SK-N-DZ (cell line): ENCODE measurements at regions not wholly inside any gene's neighbourhood (a gene's known extent, or its start where the extent isn't known, plus 50 kb on each side); places are given as distances from the start of the nearest gene placed in this dataset.
"Not testable (repeated sequence)": the region's sequence is repeated elsewhere in the genome, so short reads cannot be mapped to it uniquely, and the experiment has no call there.

Source experiments
- DNase-seq: peaks from one replicate; pipeline ENCODE4 v3.0.0-alpha.2; 2015; ENCODE audit warnings: low spot score

GRCh38 chr13:44814161-44814560 is 175.1 kb downstream of the NUFIP1 start:
- no peak for DNase-seq

DNA sequence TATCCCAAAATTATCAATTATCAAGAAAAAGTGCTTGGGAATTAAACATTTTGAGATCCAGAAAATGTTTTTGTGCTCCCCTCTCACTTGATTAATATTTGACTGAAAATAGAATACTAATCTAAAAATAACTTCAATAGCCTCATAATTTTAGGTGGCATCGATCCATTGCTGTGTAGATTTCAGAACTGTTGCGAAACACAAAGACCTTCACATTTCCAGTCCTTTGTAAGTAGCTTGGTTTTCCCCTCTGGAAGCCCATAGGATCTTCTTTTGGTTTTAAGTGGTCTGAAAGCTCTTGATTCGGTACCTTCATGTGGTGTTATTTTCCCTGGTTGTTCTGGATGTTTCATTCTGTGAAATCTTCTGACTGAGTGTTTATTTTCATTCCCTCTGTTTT is 176.5 kb downstream of the NUFIP1 start:
- no peak for DNase-seq

DNA sequence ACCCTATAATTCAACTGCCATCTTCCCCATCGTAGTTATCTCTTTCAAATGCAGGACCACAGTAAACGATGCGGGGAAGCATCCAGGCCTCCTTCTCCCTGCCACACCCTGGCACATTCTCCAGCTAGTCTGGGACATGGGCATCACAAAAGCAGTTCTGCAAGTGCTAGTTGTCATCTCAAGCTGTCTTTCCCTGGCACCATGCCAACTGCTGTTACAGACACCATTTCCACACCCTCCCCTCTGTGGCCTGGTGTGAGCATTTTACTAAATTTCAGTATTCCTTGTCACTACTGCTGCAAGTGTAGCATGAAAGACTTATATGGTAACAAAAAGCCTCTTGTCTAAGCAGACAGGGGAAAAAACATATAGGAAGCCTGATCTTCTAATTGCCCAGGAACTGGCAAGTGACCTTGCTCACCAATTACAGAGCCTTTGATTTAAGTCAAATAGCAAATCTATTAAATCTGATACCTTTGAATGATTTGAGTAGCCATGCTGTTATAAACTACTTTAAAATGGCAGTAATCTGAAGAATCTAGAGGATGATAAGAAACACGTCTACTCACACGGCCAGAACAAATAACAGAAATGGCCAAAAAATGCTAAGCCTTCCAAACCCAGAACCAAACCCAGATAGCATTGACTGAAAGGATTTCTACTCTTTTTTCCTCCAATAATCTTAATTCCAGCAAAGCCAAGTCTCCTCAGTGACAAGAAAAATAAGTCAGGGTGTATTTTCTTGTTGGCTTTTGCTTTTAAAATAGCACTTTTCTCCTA is 179.0 kb downstream of the NUFIP1 start:
- DNase-seq = no peak

- no peak for DNase-seq
Observed at GRCh38 chr13:44809190-44809589, 180.1 kb downstream of the NUFIP1 start.

GRCh38 chr13:44808185-44808584 is 181.1 kb downstream of the NUFIP1 start:
- DNase-seq = no peak

GRCh38 chr13:44807449-44808034 is 181.7 kb downstream of the NUFIP1 start:
- DNase-seq = no peak

DNA sequence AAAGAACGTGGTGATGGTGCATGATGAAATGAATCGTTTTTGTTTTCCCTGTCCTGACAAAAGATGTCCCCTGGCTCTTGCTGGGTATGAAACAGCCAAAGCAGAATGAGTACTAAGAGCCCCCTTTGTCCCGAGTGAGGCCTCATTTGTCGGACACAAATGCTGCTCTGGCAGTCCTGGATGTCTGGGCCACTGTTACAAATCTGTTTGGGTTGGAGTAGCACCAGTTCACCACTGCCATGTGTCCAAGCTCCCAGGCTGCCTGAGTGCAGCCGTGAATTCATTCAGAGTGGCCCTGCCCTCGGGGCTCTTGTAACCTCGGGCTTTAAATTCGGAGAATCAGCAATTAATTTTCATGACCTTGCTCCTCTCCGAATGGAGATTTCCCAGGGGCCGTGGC is 182.4 kb downstream of the NUFIP1 start:
- no peak for DNase-seq

DNA sequence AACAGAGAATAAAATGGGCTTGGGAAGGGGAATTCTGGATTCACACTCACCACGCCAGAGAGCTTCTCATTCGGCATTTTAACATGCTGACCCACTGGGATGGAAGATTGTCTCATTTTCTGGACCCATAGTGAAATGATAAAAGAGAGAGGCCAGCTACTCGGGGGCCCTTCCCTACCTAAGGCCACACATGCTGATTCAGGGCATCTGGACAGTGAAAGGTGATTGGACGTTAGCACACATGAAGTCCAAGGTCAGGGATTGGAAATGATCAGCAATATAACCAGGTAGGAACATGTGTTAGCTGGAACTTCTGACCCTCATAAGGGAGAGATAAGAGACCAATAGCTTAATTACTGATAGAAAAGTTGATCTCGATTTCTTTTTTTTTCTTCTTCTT is 183.7 kb downstream of the NUFIP1 start:
- DNase-seq = no peak

- DNase-seq = no peak
Observed at GRCh38 chr13:44803390-44803789, 185.9 kb downstream of the NUFIP1 start.

DNA sequence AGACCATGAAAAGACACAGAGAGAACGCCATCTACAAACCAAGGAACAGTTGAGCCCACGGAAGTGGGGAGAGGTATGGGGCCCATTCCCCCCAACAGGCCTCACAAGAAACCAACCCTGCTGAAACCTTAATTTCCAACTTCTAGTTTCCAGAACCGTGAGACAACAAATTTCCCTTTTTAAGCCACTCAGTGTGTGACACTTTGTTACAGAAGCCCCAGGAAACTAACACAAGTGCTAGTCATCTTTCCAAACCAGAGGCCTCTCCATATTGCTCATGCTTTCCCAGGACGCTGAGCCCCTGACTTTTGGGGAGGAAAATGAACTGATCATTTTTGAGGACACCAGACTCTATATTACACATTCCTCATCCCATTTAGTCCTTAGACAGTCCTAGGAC is 186.8 kb downstream of the NUFIP1 start:
- DNase-seq = no peak

GRCh38 chr13:44801990-44802389 is 187.3 kb downstream of the NUFIP1 start:
- DNase-seq = no peak

DNA sequence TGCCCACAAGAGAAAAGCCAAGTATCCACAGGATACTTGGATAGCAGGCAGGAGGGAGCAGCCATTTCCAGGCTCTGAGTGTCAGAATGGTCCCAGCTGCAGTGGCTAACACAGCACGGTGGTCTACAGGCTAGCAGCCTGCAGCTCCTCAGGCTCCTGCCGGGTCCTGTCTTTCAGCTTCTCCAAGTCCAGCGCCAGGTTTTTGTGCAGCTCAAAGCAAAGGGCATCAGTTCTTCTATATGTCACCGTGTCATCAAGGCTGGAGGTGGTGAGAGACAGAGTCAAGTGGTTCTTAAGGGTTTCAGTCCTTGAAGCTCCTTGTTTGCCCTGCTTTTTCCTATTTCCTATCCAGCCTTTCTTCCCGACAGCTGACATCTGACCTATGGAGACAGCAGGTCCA is 188.6 kb downstream of the NUFIP1 start:
- DNase-seq = no peak

DNA sequence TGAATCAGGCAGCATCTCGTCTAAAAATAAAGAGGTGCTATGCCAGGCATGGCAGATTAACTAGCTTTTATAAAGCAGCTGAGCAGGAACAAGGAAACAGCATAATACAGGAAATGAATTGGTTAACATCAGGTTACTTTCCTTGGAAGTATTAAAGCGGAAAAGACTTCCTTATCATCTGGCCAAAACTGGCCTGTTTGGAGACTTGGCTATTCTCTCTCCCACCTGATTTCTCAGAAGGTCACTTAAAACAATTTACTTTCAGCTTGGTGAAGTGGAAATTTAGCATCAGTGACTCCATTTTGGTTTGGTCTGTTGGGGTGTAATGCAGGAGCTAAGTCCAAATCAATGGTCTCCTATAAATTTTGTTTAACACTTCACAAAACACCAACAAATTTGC is 191.6 kb downstream of the NUFIP1 start:
- no peak for DNase-seq

DNA sequence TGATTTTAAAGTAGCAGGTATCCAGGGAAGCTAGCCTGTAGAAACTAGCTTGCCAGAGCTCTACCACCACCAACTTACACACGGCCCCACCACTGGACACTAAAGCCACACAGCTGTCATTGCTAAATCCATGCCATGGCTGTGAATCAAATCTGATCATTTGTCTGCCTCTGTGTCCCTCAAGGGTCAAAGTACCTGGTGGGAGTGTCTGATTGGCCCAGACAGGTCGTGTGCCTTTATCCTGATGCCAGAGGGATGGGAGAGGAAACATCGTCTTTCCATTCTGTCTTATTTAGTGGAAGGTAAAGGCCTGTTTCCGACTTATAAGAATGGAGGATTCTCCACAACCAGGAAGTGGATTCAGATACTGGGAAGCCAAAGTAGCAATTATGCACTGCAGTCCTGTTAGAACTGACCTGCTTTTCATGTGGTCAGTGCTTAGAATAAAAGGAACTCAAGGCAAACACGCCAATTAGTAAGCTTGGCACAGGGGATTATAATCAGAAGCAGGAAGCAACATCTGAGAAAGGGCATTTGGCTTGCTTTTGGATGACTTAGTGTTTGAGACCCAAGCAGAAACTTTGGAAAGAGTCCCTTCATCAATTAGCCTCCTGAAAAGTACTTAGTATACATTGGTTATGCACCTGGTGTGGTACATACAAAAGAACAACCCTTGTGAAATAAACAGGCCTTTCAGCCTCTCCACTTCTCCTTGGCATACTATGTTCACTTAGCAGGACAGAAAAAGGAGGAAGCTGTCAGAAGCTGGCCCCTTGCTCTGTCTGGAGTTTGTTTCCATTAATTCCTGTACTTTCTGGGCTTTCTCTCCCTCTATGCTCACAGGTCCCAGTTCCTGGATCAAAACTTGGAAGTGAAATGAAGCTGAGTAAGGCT is 192.4 kb downstream of the NUFIP1 start:
- no peak for DNase-seq

GRCh38 chr13:44796039-44796438 is 193.2 kb downstream of the NUFIP1 start:
- DNase-seq = not testable (repeated sequence)

DNA sequence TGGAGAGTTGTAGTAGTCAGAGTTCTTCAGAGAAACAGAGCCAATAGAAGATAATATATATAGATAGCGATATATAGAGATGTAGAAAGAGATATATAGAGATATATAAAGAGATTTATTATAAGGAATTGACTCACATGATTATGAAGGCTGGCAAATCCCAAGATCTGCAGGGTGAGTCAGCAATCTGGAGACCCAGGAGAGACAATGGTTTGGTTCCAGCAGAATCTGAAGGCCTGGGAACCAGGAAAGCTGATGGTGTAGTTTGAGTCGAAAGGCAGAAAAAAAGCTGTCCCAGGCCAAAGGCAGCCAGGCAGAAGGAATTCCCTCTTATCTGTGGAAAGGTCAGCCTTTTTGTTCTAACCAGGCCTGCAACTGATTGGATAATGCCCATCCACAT is 194.1 kb downstream of the NUFIP1 start:
- no peak for DNase-seq

DNA sequence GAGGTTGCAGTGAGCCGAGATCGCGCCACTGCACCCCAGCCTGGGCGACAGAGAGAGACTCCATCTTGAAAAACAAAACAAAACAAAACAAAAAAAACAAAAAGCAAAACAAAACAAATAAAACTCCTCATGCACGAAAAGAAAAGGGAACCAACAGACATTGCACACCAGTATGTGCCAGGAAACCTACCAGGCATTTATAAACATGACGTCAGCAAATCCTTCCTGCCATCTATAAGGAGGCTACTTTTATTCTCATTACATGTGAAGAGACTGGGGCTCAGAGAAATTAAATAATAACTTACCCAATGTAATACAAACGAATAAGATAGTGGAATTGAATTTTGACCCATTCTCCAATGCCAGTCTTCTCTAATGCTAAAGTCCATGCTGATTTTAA is 197.2 kb downstream of the NUFIP1 start:
- no peak for DNase-seq

DNA sequence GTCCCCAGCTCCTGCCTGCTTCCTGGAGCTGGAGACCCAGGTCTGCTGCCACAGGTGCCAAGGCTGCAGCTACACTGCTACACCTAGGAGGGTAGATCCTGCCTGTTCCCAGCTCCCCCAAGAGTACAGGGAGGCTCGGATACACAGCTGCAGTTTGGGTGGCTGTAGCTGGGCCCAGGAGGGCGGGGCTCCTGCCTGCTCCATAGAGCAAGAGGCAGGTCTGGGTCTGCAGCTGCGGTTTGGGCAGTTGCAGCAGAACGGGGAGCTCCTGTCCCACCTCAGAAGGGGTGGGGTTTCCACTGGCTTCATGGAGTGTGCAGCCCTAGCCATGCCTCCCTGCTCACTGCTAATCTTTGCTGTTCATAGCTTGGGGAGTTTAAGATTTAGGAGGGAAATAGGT is 199.0 kb downstream of the NUFIP1 start:
- no peak for DNase-seq

DNA sequence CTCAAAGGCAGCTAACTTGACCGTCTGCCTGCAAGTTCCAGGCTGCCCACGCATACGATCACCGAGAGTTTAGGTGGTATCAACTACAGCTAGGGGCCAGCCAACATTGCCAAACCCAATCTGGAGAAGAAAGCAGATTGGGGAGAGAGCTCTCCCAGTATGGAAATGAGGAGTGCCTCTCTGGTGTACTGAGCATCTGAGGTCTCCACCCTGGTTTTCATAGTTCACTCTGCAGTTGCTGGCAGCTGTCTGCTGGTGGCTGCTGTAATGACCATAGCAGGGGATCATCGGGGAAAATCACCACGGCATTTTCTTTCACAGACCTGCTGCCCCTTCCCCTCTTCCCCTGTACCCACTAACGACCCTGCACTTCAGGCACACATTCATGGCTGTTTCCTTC is 201.7 kb downstream of the NUFIP1 start:
- no peak for DNase-seq

DNA sequence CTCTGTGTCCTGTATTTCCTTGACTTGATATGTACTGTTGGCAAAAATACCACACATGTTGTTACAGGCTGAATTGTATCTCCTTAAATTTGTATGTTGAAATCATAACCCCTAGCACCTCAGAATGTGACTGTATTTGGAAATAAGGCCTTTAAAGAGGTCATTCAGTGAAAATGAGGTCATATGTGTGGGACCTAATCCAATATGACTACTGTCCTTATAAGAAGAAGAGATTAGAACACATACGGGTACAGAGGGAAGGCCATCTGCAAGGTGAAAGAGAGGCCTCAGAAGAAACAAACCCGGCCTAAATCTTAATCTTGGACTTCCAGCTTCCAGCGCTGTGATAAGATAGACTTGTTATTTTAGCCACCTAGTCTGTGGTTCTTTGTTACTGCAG is 202.5 kb downstream of the NUFIP1 start:
- no peak for DNase-seq

- no peak for DNase-seq
Observed at GRCh38 chr13:44785401-44785800, 203.9 kb downstream of the NUFIP1 start.

DNA sequence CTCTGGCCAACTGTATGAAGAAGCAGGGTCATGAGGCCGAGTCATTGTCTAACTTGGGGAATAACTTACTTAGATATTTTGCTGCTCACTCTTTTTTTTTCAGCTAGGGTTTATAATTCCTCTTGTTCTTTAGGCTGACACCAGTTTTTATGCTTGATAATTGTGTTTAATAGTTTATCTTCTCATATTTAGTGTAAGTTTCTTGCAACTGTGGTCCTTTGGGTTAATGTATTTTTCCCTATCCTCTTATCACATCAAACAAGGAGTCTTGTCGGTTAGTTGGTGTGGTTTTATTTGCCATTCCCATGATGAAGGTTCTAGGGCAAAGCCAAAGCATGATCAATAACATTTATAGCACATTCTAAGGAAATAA is 204.6 kb downstream of the NUFIP1 start:
- no peak for DNase-seq
